ENCODE measurements at regions not wholly inside any gene's neighbourhood (a gene's known extent, or its start where the extent isn't known, plus 50 kb on each side); places are given as distances from the start of the nearest gene placed in this dataset.
"Not testable (repeated sequence)": the region's sequence is repeated elsewhere in the genome, so short reads cannot be mapped to it uniquely, and the experiment has no call there.

DNA sequence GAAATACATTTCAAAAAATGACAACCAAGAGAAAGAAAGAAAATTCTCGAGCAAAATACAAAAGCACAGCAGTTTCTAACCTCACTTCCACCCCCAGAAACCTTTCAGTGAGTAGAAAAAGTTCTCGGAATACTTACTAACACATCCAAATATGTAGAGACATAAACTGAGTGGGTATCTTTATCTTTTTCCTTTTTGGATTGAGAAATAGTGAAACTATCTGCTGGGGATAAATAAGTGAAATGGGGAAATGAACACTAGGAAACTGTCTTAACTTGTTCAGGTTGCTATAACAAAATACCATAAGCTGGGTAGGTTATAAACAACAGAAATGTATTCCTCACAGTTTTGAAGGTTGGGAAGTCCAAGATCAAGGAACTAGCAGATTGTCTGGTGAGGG, 72.0 kb downstream of the VCAM1 start:
- TF ChIP-seq ZFX (IDR thresholded peaks at IDR 0.05): no peak
- TF ChIP-seq, protein P1, sequence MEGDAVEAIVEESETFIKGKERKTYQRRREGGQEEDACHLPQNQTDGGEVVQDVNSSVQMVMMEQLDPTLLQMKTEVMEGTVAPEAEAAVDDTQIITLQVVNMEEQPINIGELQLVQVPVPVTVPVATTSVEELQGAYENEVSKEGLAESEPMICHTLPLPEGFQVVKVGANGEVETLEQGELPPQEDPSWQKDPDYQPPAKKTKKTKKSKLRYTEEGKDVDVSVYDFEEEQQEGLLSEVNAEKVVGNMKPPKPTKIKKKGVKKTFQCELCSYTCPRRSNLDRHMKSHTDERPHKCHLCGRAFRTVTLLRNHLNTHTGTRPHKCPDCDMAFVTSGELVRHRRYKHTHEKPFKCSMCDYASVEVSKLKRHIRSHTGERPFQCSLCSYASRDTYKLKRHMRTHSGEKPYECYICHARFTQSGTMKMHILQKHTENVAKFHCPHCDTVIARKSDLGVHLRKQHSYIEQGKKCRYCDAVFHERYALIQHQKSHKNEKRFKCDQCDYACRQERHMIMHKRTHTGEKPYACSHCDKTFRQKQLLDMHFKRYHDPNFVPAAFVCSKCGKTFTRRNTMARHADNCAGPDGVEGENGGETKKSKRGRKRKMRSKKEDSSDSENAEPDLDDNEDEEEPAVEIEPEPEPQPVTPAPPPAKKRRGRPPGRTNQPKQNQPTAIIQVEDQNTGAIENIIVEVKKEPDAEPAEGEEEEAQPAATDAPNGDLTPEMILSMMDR (conservative IDR thresholded peaks at IDR 0.05): no peak
- no peak overlapping the region for H3K27ac ChIP-seq

DNA sequence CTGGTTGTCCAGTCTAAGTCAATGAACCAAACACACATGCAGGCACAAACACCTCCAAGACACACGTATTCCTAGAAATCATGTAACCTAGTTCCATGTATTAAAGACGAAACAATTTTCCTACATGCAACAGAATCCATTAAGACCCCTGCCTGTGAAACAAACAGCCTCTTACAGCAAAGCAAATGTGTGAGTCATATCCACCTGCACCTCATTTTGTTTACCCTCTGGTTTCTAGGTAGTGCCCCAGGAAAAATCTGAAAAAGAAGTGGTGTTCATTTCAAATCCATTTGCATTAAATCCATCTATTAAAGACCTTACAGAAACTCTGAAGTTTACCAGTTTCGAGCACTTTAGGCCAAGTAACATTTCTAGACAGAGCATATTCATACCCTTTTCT, 74.1 kb downstream of the VCAM1 start:
- TF ChIP-seq ZFX (IDR thresholded peaks at IDR 0.05): no peak
- H3K27ac ChIP-seq: no peak overlapping the region

DNA sequence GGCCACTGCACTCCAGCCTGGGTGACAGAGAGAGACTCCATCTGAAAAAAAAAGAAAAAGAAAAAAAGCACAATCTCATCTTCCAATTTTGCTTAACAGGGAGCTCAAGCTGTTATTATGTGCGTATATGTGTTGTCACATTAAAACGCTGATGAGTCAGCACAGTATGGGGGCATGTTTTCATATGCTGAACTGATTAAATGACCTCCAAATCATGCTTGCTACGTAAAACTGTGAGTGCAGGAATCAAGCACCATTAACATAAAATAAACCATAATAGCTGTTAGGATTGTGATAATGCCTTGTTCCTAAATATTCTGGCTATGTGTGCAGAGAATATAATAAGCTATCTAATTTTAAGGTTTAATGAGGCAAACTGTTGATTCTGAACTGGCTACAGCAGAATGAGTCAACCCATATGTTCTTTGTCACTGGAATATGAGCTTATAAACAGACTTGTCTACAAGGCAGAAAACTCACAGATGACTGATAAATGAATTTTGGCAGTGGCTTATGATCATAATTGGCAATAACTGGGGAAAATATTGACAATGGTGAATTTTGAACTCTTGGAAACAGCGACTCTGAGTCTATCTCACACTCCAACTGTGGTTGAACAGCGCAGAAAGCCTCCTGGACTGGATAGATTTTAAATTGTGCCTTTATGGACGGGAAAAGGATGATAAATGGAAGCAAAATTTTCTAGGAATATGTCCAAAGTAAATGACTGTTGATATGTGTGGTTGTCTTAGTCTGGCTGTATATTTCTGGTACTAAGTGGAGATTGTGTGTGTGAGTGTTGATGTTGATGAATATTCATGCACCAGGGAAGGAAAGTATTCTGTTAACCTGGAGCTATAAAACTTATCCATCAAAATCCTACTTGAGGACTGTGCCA, 75.5 kb downstream of the VCAM1 start:
- no peak overlapping the region for H3K27ac ChIP-seq
- TF ChIP-seq, protein P1 (conservative IDR thresholded peaks at IDR 0.05): no peak
- TF ChIP-seq ZFX (IDR thresholded peaks at IDR 0.05): no peak

DNA sequence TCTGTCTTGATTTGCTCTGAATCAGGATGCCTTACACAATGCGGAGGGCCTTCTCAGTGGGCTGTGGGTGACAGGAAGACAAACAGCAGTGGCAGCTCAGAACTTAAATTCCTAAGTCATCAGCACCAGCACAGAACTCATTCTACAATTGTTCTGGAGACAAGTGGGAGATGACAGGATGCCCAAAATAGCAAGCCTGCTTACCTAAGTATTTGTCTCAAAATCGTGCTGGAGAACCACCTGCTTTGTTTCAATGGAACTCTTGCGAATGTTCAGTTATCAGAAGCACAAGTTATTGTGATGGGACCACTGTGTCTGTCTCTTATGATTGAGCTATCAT, 76.1 kb downstream of the VCAM1 start:
- no peak for TF ChIP-seq ZFX (IDR thresholded peaks at IDR 0.05)
- TF ChIP-seq, protein P1 (conservative IDR thresholded peaks at IDR 0.05): no peak
- H3K27ac ChIP-seq: no peak overlapping the region

GRCh38 chr1:100796046-100796445, 76.5 kb downstream of the VCAM1 start:
- no peak for TF ChIP-seq ZFX (IDR thresholded peaks at IDR 0.05)
- TF ChIP-seq, protein P1 (conservative IDR thresholded peaks at IDR 0.05): no peak
- no peak overlapping the region for H3K27ac ChIP-seq

- no peak for TF ChIP-seq ZFX (IDR thresholded peaks at IDR 0.05)
- TF ChIP-seq, protein P1 (conservative IDR thresholded peaks at IDR 0.05): no peak
- no peak overlapping the region for H3K27ac ChIP-seq
Observed at GRCh38 chr1:100799548-100799947, 80.0 kb downstream of the VCAM1 start.

DNA sequence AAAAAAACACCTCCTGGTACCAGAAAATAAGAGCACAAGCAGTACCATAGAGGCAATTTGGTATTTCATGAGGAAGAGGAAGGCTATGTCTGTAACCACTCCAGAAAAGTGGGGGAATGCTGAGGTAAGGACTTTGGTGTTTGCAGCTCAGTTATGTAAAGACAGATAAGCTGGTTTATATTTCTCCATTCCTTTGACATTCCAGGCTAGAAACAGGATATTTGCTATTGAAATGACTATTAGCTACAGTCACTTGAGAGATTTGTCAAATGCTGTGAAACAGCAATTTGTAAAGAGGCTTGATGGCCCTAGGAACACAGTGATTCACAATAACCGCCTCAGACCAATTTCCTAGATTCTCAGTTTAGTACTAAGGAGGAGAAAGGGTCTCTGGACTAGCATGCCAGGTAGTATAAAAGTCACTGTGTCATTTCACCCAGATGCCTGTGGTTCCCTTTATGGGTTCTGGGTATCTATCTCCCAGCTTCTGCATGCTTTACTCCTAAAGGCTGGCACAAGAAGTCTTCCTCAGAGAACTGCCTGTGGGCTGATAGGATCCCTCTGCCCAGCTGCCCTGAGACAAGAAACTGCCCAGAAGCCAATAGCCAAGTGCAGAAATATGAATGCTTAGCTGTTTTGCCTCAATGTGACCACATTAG, 80.5 kb downstream of the VCAM1 start:
- H3K27ac ChIP-seq: no peak overlapping the region

DNA sequence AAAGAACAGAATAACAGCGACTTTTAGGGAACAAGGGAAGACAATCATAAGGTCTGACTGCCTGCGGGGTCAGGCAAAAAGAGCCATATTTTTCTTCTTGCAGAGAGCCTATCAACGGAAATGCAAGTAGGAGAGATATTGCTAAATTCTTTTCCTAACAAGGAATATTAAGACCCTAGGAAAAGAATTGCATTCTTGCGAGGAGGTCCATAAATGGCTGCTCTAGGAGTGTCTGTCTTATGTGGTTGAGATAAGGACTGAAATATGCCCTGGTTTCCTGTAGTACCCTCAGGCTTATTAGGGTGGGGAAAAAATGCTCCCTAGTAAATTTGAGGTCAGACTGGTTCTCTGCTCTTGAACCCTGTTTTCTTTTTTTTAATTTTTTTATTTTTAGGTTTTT, 81.7 kb downstream of the VCAM1 start:
- H3K27ac ChIP-seq: not testable (repeated sequence)

More for the DNA sequence above, 80.5 kb downstream of the VCAM1 start:
- TF ChIP-seq ZFX (IDR thresholded peaks at IDR 0.05): no peak
- TF ChIP-seq, protein P1 (conservative IDR thresholded peaks at IDR 0.05): no peak

GRCh38 chr1:100803280-100803679, 83.7 kb downstream of the VCAM1 start:
- not testable (repeated sequence) for H3K27ac ChIP-seq
